Fibroblast of mammary gland (primary cell): ENCODE measurements at regions not wholly inside any gene's neighbourhood (a gene's known extent, or its start where the extent isn't known, plus 50 kb on each side); places are given as distances from the start of the nearest gene placed in this dataset.

Experiments used
- DNase-seq: peaks from one replicate; pipeline ENCODE4 v3.0.0-alpha.2; 2010; ENCODE audit warnings: low read depth
- H3K4me3 ChIP-seq: 2 replicates; pipeline ENCODE4 v1.5.1; 2011; ENCODE audit warnings: low read depth, mild to moderate bottlenecking, low read length, moderate library complexity; ENCODE audit not compliant: control insufficient read depth
- CTCF ChIP-seq: conservative IDR thresholded peaks from 2 replicates; pipeline ENCODE4 v1.5.1; 2011; ENCODE audit warnings: low read depth, low read length, inconsistent platforms; ENCODE audit not compliant: control insufficient read depth, insufficient read depth

GRCh38 chr7:113008755-113009154 lies 77.9 kb downstream of the GPR85 start:
- H3K4me3 ChIP-seq: no peak overlapping the region
- no peak for TF ChIP-seq CTCF
- no peak for DNase-seq

DNA sequence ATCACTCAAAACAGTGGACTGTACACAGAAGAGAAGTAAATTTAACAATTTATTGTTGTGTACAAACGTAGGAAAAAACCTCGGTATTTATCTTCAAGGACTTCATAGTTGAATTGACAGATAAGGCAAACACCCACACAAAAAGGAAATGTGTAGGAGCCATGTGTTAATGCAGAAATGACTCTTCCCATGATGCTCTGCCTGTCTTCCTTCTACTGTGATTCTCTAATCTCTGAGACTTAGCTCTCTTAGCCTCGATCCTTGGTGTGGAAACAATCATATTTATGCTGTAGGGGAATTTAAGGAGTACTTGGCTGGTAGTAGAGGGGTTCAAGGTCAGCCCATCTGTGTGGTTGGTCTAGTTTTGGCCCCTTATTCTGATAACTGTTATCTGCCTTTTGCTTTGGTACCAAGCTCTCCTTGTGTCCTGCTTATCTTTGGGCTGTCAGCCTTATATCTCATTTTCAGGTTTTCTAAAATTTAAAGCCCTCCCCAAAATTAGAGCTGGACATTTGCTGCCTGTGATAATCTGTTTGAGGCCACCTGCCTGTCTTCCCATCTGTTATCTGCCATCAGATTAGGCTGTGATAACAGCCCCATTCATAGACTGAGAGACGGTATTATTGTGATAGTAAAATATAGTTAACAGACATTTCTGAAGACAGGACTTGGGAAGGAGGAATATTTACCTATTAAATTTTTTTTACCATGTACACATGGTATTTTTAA lies 81.7 kb downstream of the GPR85 start:
- H3K4me3 ChIP-seq: no peak overlapping the region
- DNase-seq: no peak
- no peak for TF ChIP-seq CTCF

DNA sequence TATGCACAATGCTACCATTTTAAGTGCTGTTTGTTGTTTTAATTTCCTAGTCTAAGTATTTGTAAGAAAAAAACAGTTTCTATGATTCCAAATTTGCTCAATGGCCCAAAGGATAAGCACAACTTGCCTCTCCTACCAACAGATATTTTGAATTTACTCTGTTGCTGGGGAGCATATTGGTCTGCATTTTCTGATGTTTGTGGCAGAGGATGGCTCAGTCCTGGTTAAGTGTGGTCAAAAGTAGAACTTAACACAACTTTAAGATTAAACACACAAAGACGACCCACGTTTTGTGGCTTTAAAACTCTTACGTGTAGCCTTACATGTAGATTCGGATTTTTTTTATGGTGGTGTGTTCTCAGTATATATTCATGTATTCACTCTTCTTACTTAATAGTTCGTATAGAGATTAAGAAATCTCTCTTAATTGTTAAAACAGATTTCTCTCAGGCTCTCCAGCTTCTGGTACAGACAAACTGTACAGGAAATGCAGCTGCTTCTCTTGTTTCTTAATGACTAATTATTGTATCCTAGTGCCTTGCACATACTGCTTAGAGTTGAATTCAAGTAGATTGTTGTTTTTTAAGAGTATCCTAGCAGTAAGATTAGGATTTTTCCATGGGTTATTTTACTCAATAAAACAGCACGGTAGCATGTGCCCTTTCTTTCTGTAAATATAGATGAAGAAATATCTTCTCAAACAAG lies 86.2 kb downstream of the GPR85 start:
- H3K4me3 ChIP-seq: no peak overlapping the region
- DNase-seq: no peak
- no peak for TF ChIP-seq CTCF

DNA sequence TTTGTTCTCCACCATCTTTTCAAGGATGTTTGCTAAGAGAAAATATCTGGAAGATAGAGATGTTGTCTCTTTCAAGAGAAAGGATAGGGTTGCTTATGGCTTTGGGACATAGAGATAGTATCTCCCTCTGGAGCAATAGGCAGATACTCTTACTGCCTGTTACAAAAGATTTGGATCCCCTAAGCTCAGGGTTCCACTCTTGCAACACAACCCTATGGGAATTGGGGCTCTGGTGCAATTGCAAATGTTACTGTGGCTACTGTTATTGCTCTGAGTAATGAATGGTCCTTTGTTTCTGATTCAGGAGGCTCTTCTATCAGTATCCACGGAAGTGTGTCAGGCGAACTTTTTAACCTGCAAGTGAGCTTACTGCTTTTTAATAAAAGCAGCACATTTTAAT lies 88.8 kb downstream of the GPR85 start:
- DNase-seq: peak; percentile 27
- no peak overlapping the region for H3K4me3 ChIP-seq
- no peak for TF ChIP-seq CTCF

DNA sequence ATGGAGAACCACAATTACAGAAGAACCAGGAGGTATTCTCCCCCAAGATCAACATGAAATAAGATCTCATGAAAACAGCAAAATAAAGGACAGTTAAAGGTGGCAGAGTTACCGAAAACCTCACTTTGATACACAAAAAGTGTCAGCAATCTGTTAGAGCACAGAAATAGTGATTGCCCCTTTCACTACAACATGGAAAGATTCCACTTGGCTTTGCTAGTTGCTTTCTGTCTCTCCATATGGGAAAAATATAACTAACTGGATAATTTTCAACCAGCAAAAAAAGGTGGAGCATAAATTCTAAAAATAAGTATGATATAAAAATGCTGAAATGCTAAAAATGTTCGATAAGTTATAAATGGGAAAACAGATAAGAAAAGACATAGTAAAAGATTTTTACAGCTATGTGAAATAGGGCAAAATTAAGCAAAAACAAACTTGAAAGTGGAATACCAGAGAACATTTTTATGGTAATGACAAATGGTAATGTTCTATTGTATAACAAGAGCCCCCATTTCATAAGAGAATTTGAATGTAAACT lies 90.2 kb downstream of the GPR85 start:
- H3K4me3 ChIP-seq: no peak overlapping the region
- no peak for TF ChIP-seq CTCF
- DNase-seq: no peak

- no peak overlapping the region for H3K4me3 ChIP-seq
- no peak for TF ChIP-seq CTCF
- DNase-seq: peak; percentile 81
These were observed 91.4 kb downstream of the GPR85 start for GRCh38 chr7:112995059-112995824.
